Epithelial cell of prostate (primary cell): ENCODE measurements at regions not wholly inside any gene's neighbourhood (a gene's known extent, or its start where the extent isn't known, plus 50 kb on each side); places are given as distances from the start of the nearest gene placed in this dataset.

ENCODE experiments used
- DNase-seq: peaks from one replicate; pipeline ENCODE4 v3.0.0-alpha.2; 2011; ENCODE audit warnings: low read depth, low spot score
- H3K27ac ChIP-seq: fragments of 450-650 bp; 2 replicates; pipeline ENCODE4 v1.5.1; 2017; ENCODE audit warnings: mild to moderate bottlenecking

GRCh38 chr5:2658881-2659470 lies 92.5 kb downstream of the IRX2 start:
- no peak overlapping the region for H3K27ac ChIP-seq
- no peak for DNase-seq

- DNase-seq = peak; percentile 50
- no peak overlapping the region for H3K27ac ChIP-seq
Measured at GRCh38 chr5:2658447-2658846, 93.0 kb downstream of the IRX2 start.

- H3K27ac ChIP-seq = no peak overlapping the region
Measured at GRCh38 chr5:2657151-2657550, 94.3 kb downstream of the IRX2 start.

GRCh38 chr5:2656206-2656605 lies 95.3 kb downstream of the IRX2 start:
- no peak for DNase-seq
- no peak overlapping the region for H3K27ac ChIP-seq

More at GRCh38 chr5:2657151-2657550, 94.3 kb downstream of the IRX2 start:
- DNase-seq = no peak

GRCh38 chr5:2653991-2654390 lies 97.5 kb downstream of the IRX2 start:
- no peak for DNase-seq
- H3K27ac ChIP-seq = no peak overlapping the region

- DNase-seq = no peak
- no peak overlapping the region for H3K27ac ChIP-seq
Measured at GRCh38 chr5:2651116-2651515, 100.4 kb downstream of the IRX2 start.

GRCh38 chr5:2642684-2643345 lies 108.7 kb downstream of the IRX2 start:
- no peak overlapping the region for H3K27ac ChIP-seq
- no peak for DNase-seq

- H3K27ac ChIP-seq = no peak overlapping the region
- DNase-seq = no peak
Measured at GRCh38 chr5:2640717-2641116, 110.8 kb downstream of the IRX2 start.

GRCh38 chr5:2639425-2639824 lies 112.1 kb downstream of the IRX2 start:
- H3K27ac ChIP-seq = no peak overlapping the region
- no peak for DNase-seq

GRCh38 chr5:2634399-2635176 lies 116.9 kb downstream of the IRX2 start:
- H3K27ac ChIP-seq = no peak overlapping the region
- no peak for DNase-seq

GRCh38 chr5:2633992-2634391 lies 117.5 kb downstream of the IRX2 start:
- no peak for DNase-seq
- no peak overlapping the region for H3K27ac ChIP-seq

- DNase-seq = no peak
- H3K27ac ChIP-seq = no peak overlapping the region
Measured at GRCh38 chr5:2631758-2632157, 119.7 kb downstream of the IRX2 start.

- H3K27ac ChIP-seq = no peak overlapping the region
- DNase-seq = no peak
Measured at GRCh38 chr5:2629045-2629444, 122.4 kb downstream of the IRX2 start.

GRCh38 chr5:2627867-2628266 lies 123.6 kb downstream of the IRX2 start:
- DNase-seq = no peak
- H3K27ac ChIP-seq = no peak overlapping the region

GRCh38 chr5:2626572-2626971 lies 124.9 kb downstream of the IRX2 start:
- no peak overlapping the region for H3K27ac ChIP-seq
- no peak for DNase-seq

GRCh38 chr5:2622866-2623265 lies 128.6 kb downstream of the IRX2 start:
- H3K27ac ChIP-seq = no peak overlapping the region
- DNase-seq = no peak

GRCh38 chr5:2621631-2622030 lies 129.8 kb downstream of the IRX2 start:
- H3K27ac ChIP-seq = no peak overlapping the region
- DNase-seq = no peak

- no peak overlapping the region for H3K27ac ChIP-seq
- DNase-seq = no peak
Measured at GRCh38 chr5:2619216-2619615, 132.3 kb downstream of the IRX2 start.

GRCh38 chr5:2617461-2617860 lies 134.0 kb downstream of the IRX2 start:
- DNase-seq = no peak
- H3K27ac ChIP-seq = no peak overlapping the region

- no peak overlapping the region for H3K27ac ChIP-seq
- no peak for DNase-seq
Measured at GRCh38 chr5:2615917-2616316, 135.6 kb downstream of the IRX2 start.

GRCh38 chr5:2614571-2614970 lies 136.9 kb downstream of the IRX2 start:
- no peak overlapping the region for H3K27ac ChIP-seq
- DNase-seq = no peak

- no peak for DNase-seq
- no peak overlapping the region for H3K27ac ChIP-seq
Measured at GRCh38 chr5:2611659-2612058, 139.8 kb downstream of the IRX2 start.
